ENCODE measurements at regions not wholly inside any gene's neighbourhood (a gene's known extent, or its start where the extent isn't known, plus 50 kb on each side); places are given as distances from the start of the nearest gene placed in this dataset.

DNA sequence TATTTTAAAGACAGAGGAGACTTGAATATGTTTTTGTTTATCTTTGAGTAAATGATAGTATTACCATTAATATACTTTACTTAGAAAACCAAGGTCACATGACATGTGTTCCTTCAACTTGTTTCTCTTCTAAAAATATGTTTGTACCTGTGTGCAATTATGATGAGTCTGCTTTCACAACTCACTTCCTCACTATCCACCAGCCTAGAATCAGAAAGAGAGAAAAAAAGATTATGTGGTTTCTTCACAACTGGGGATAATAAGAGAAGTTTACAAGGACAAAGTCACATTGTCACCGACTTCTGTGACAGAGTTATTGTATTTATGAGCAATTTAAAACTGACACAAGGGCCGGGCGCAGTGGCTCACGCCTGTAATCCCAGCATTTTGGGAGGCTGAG, 1112.1 kb downstream of the RPA4 start:
- H3K9me3 ChIP-seq (ENCODE audit: control insufficient read depth, insufficient read depth, low read depth, low read length) = no peaks in the 10 kb centered on the region
- TF ChIP-seq SIN3A (IDR thresholded peaks at IDR 0.05; ENCODE audit: borderline replicate concordance, insufficient read depth, low read depth, low read length) (no peak), POLR2AphosphoS5 (IDR thresholded peaks at IDR 0.05; ENCODE audit: low read depth, low read length) (no peak), TCF7L2 (IDR thresholded peaks at IDR 0.05; ENCODE audit: low read depth, low read length) (no peak)
- TF ChIP-seq, protein P1, sequence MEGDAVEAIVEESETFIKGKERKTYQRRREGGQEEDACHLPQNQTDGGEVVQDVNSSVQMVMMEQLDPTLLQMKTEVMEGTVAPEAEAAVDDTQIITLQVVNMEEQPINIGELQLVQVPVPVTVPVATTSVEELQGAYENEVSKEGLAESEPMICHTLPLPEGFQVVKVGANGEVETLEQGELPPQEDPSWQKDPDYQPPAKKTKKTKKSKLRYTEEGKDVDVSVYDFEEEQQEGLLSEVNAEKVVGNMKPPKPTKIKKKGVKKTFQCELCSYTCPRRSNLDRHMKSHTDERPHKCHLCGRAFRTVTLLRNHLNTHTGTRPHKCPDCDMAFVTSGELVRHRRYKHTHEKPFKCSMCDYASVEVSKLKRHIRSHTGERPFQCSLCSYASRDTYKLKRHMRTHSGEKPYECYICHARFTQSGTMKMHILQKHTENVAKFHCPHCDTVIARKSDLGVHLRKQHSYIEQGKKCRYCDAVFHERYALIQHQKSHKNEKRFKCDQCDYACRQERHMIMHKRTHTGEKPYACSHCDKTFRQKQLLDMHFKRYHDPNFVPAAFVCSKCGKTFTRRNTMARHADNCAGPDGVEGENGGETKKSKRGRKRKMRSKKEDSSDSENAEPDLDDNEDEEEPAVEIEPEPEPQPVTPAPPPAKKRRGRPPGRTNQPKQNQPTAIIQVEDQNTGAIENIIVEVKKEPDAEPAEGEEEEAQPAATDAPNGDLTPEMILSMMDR (IDR thresholded peaks at IDR 0.05) = no peak
- TF ChIP-seq, protein P2, sequence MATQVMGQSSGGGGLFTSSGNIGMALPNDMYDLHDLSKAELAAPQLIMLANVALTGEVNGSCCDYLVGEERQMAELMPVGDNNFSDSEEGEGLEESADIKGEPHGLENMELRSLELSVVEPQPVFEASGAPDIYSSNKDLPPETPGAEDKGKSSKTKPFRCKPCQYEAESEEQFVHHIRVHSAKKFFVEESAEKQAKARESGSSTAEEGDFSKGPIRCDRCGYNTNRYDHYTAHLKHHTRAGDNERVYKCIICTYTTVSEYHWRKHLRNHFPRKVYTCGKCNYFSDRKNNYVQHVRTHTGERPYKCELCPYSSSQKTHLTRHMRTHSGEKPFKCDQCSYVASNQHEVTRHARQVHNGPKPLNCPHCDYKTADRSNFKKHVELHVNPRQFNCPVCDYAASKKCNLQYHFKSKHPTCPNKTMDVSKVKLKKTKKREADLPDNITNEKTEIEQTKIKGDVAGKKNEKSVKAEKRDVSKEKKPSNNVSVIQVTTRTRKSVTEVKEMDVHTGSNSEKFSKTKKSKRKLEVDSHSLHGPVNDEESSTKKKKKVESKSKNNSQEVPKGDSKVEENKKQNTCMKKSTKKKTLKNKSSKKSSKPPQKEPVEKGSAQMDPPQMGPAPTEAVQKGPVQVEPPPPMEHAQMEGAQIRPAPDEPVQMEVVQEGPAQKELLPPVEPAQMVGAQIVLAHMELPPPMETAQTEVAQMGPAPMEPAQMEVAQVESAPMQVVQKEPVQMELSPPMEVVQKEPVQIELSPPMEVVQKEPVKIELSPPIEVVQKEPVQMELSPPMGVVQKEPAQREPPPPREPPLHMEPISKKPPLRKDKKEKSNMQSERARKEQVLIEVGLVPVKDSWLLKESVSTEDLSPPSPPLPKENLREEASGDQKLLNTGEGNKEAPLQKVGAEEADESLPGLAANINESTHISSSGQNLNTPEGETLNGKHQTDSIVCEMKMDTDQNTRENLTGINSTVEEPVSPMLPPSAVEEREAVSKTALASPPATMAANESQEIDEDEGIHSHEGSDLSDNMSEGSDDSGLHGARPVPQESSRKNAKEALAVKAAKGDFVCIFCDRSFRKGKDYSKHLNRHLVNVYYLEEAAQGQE (IDR thresholded peaks at IDR 0.05; ENCODE audit: insufficient read depth in 1 of 2, low read depth in 2 of 2, low read length in 1 of 2) = no peak
- BruUV-seq (replicated peaks) = no TSS peak
- ChIA-PET POLR2A (no interaction called here), CTCF (no interaction called here)
- H3K27ac ChIP-seq (ENCODE audit: low read length) = no peak overlapping the region
- H3K4me1 ChIP-seq (ENCODE audit: control insufficient read depth, insufficient read depth, low read length) = no peaks in the 10 kb centered on the region
- ATAC-seq (no peak), DNase-seq (ENCODE audit: low read depth, low spot score) (no peak)
- H3K36me3 ChIP-seq (ENCODE audit: control insufficient read depth, insufficient read depth, low read length) = no peaks in the 10 kb centered on the region
- no peaks in the 10 kb centered on the region for H3K27me3 ChIP-seq (ENCODE audit: control insufficient read depth, insufficient read depth, low read length)
- no peak overlapping the region for H3K4me3 ChIP-seq (ENCODE audit: low read depth in 2 of 2, low read length in 2 of 2)
- intact Hi-C loops (cut with micrococcal nuclease; ENCODE audit: unreplicated experiment) = no loop called here
- in situ Hi-C loops (cut with HindIII; ENCODE audit: low pct_unique_long_range_greater_than_20kb, low sequenced_read_pairs) = no loop called here

DNA sequence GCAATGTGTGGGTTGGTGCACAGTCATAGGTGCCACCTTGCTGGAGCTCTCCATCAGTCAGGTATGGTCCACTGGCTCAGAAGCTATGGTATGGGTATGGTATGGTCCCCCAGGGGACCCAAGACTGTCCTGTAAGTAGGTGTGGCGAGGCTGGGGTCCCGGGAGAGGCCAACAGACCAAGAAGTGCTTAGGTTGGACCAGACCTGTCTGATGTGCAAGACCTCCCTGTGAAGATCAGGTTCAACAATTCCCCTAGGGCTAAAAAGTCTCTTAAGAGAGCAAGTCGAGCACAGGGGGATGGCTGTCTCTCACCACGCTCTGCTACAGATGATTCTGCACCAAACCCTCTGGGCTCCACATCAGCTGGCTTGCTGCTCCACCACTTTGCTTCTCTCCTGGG, 1145.0 kb downstream of the RPA4 start:
- Histone ChIP-seq H3K4me3 (ENCODE audit: low read depth in 2 of 2, low read length in 2 of 2) (no peak overlapping the region), H3K9me3 (ENCODE audit: control insufficient read depth, insufficient read depth, low read depth, low read length) (no peaks in the 10 kb centered on the region), H3K27me3 (ENCODE audit: control insufficient read depth, insufficient read depth, low read length) (no peaks in the 10 kb centered on the region), H3K27ac (ENCODE audit: low read length) (no peak overlapping the region), H3K36me3 (ENCODE audit: control insufficient read depth, insufficient read depth, low read length) (no peaks in the 10 kb centered on the region), H3K4me1 (ENCODE audit: control insufficient read depth, insufficient read depth, low read length) (no peaks in the 10 kb centered on the region)
- ChIA-PET CTCF (no interaction called here), POLR2A (no interaction called here)
- TF ChIP-seq SIN3A (IDR thresholded peaks at IDR 0.05; ENCODE audit: borderline replicate concordance, insufficient read depth, low read depth, low read length) (no peak), POLR2AphosphoS5 (IDR thresholded peaks at IDR 0.05; ENCODE audit: low read depth, low read length) (no peak), TCF7L2 (IDR thresholded peaks at IDR 0.05; ENCODE audit: low read depth, low read length) (no peak)
- TF ChIP-seq, protein P2 (IDR thresholded peaks at IDR 0.05; ENCODE audit: insufficient read depth in 1 of 2, low read depth in 2 of 2, low read length in 1 of 2) = no peak
- TF ChIP-seq, protein P1 (IDR thresholded peaks at IDR 0.05) = no peak
- intact Hi-C loops (cut with micrococcal nuclease; ENCODE audit: unreplicated experiment) = no loop called here
- ATAC-seq (no peak), DNase-seq (ENCODE audit: low read depth, low spot score) (no peak)
- in situ Hi-C loops (cut with HindIII; ENCODE audit: low pct_unique_long_range_greater_than_20kb, low sequenced_read_pairs) = no loop called here
- no TSS peak for BruUV-seq (replicated peaks)
